Activated naive CD4-positive, alpha-beta T cell treated with anti-CD3 and anti-CD28 coated beads for 36 hours (primary cell): ENCODE measurements at regions not wholly inside any gene's neighbourhood (a gene's known extent, or its start where the extent isn't known, plus 50 kb on each side); places are given as distances from the start of the nearest gene placed in this dataset.

ENCODE experiments used
- CTCF ChIA-PET: fragments of 350-600 bp; sonication (Branson Sonifier 250); formaldehyde crosslinking; loops from one replicate; lab custom pipeline; 2021; ENCODE audit warnings: antibody characterized with exemption; lab: Charles Lee
- DNase-seq: peaks from one replicate; pipeline ENCODE4 v3.0.0-alpha.2; 2020
- H3K27ac Mint-ChIP-seq: one replicate; pipeline ENCODE4 v1.8.0; 2021; ENCODE audit warnings: mild to moderate bottlenecking, mixed read lengths
- H3K27me3 Mint-ChIP-seq: one replicate; pipeline ENCODE4 v1.8.0; 2021; ENCODE audit warnings: low read depth, mixed read lengths
- H3K36me3 Mint-ChIP-seq: one replicate; pipeline ENCODE4 v1.8.0; 2021; ENCODE audit warnings: low read depth, mixed read lengths
- H3K4me1 Mint-ChIP-seq: one replicate; pipeline ENCODE4 v1.8.0; 2021; ENCODE audit warnings: low read depth, mixed read lengths
- H3K4me3 Mint-ChIP-seq: one replicate; pipeline ENCODE4 v1.8.0; 2021; ENCODE audit warnings: mild to moderate bottlenecking, moderate library complexity, mixed read lengths
- H3K9me3 Mint-ChIP-seq: one replicate; pipeline ENCODE4 v1.8.0; 2021; ENCODE audit warnings: mixed read lengths
- intact Hi-C: fragments of 100-400 bp; cut with micrococcal nuclease; formaldehyde crosslinking; loops from one replicate; pipeline ENCODE4 v1.15.1; 2023

DNA sequence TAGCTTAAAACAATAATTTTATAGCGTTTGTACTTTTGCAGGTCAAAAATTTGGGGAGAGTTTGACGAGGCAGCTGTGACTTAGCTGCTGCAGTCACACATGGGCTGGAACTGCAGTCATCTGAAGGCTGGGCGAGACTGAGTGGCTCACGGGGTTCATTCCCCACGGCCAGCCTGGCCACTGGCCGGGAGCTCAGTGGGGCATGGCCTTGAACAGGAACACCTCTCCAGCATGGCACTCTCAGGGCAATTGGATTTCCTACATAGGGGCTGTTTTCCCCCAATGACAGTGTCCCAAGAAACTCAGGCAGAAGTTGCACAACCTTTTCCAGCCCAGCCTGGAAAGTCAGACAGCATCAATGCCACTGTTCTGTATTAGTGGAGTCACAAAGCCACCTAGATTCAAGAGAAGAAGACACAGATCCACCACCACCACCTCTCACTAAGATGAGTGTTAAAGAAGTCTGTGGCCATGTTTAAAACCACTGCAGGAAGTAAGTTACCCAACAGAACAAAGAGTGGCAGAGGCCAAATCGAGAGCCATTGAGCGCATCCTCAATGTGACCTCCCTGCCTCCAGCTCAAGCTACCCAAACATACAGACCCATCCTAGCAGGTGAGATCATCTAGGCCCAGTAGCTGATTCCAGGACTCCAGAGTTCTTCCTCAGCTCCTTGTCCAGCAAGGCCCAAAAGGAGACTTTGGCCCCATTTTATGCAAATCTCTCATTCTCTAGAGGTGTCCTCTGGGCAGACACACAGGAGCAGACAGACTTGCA lies 618.7 kb upstream of the CADM1 start:
- CTCF ChIA-PET = no interaction called here
- H3K36me3 Mint-ChIP-seq = no peaks in the 10 kb centered on the region
- H3K9me3 Mint-ChIP-seq = no peaks in the 10 kb centered on the region
- intact Hi-C loops = no loop called here
- no peaks in the 10 kb centered on the region for H3K4me1 Mint-ChIP-seq
- H3K27ac Mint-ChIP-seq = no peak overlapping the region
- DNase-seq = no peak
- no peak overlapping the region for H3K4me3 Mint-ChIP-seq
- no peaks in the 10 kb centered on the region for H3K27me3 Mint-ChIP-seq

DNA sequence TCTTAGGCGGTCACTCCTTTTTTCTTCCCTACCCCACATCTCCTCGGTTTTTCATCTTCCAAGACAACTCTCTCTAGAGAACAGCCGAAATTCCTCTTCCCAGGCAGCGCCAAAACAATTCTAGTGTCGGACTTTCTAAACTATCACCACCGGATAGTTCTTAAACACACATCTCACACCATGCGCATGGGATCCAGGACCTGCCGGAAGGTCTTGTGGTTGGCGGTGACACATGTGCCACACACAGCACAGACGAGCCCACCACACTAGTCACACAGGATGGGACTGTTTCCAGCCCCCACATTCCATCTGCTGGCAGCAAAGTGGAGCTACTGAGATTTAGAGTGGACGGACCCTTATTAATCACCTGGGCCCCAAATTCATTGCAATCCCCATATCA lies 614.9 kb upstream of the CADM1 start:
- Mint-ChIP-seq H3K27ac (no peak overlapping the region), H3K4me3 (no peak overlapping the region), H3K27me3 (no peaks in the 10 kb centered on the region), H3K9me3 (peaks cover under 1% of the 10 kb centered on the region), H3K4me1 (no peaks in the 10 kb centered on the region), H3K36me3 (no peaks in the 10 kb centered on the region)
- DNase-seq = no peak
- intact Hi-C loops = no loop called here
- CTCF ChIA-PET = no interaction called here

DNA sequence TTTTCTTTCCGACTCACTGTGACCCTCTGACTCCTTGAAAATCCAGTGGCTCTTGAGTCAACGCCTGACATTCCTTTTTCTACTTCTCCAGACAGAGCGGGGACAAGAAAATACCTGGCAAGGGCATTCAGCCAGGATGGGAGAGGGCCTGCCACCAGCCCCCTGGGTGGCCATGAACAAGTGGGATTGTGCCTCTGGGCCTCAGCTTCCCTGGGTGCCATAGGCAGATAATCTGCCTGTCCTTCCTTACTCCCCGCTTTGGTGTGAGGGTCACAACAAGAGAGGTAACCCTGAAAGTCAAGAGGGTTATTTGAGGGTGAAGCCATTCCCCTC lies 613.9 kb upstream of the CADM1 start:
- intact Hi-C loops = no loop called here
- Mint-ChIP-seq H3K4me3 (no peak overlapping the region), H3K4me1 (no peaks in the 10 kb centered on the region), H3K9me3 (peaks cover 3% of the 10 kb centered on the region), H3K27ac (no peak overlapping the region), H3K36me3 (no peaks in the 10 kb centered on the region), H3K27me3 (no peaks in the 10 kb centered on the region)
- CTCF ChIA-PET = no interaction called here
- no peak for DNase-seq

DNA sequence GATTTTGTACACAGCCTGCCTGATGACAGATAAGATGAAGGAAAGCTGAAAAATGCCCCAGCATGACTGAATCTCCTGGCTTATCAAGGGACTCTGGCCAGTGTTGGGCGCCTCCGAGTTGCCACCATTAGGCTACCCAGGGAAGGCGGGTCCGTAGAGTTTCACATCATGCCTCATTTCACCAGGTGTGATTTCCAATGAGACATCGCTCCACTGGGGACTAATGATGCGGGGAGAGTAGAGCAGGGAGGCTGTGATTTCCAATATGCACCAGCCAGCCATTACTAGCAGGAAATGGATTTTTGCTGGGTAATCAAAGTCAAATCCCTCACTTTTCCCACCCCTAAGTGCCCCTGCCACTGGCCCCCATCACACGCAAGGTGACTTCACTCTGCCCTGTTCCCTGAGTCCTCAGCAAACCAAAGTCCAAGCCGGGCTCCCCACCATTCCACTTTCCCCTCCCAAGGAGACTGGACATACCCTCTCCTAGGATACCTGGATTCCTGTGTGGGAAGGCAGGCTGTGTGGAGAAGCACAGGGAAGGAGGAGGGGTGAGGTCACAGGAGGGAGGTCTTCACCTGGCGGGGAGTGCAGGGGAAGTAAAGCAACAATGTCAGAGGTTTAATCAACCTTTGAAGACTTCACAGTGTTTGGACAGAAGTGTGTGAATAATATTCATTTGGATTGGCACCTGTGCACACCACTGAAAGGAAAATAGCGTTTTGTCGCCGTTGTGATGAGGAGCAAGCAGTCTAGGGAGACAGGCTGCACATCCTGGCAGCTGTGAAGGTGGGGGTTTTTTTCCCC lies 613.3 kb upstream of the CADM1 start:
- no peak overlapping the region for H3K27ac Mint-ChIP-seq
- intact Hi-C loops = no loop called here
- no peaks in the 10 kb centered on the region for H3K36me3 Mint-ChIP-seq
- CTCF ChIA-PET = no interaction called here
- no peaks in the 10 kb centered on the region for H3K27me3 Mint-ChIP-seq
- no peak for DNase-seq
- H3K4me3 Mint-ChIP-seq = no peak overlapping the region
- no peaks in the 10 kb centered on the region for H3K4me1 Mint-ChIP-seq
- peaks cover 3% of the 10 kb centered on the region for H3K9me3 Mint-ChIP-seq

DNA sequence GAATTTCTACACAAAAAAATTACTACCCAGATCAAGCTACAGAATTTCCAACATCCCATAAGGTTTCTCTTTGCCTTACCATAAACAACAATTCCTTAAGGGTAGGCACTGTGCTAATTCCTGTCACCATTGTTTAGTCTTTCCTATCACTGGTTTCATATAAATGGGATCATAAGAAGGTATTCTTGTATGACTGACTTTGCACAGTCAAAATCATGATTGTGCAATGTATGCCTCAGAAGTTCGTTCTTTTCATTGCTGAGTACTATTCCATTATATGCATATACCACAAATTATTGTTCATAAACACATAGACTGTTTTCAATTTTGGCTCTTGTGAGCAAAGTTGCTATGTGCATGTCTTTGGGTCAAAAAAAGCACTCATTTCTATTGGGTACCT lies 611.6 kb upstream of the CADM1 start:
- H3K36me3 Mint-ChIP-seq = no peaks in the 10 kb centered on the region
- no peaks in the 10 kb centered on the region for H3K27me3 Mint-ChIP-seq
- no peak overlapping the region for H3K27ac Mint-ChIP-seq
- H3K9me3 Mint-ChIP-seq = peaks cover 4% of the 10 kb centered on the region
- DNase-seq = no peak
- CTCF ChIA-PET = no interaction called here
- intact Hi-C loops = no loop called here
- H3K4me3 Mint-ChIP-seq = no peak overlapping the region
- H3K4me1 Mint-ChIP-seq = no peaks in the 10 kb centered on the region

DNA sequence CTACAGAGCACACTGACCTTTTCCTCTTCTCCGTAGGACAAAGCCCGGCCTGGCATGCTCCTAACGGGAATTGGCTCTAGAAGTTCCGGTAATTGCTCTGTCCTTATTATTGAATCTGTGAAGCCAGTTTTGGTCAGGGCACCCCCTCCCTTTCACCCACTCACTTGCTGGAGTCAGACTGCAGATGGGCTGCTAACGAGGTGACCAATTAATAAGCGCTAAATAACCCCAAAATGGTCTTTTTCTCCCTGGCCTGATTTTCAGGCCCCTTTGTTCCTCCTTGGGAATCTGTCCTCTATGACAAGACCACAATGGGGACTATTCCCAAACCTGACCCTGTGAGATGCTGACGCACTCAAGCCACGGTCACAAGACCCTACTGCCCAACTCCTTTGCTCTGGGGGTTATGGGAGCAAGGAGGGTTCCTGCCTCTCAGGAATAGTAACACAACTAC lies 610.0 kb upstream of the CADM1 start:
- Mint-ChIP-seq H3K9me3 (peaks cover 4% of the 10 kb centered on the region), H3K36me3 (no peaks in the 10 kb centered on the region), H3K27me3 (no peaks in the 10 kb centered on the region), H3K4me3 (no peak overlapping the region), H3K27ac (no peak overlapping the region), H3K4me1 (no peaks in the 10 kb centered on the region)
- CTCF ChIA-PET = no interaction called here
- no peak for DNase-seq
- intact Hi-C loops = no loop called here

DNA sequence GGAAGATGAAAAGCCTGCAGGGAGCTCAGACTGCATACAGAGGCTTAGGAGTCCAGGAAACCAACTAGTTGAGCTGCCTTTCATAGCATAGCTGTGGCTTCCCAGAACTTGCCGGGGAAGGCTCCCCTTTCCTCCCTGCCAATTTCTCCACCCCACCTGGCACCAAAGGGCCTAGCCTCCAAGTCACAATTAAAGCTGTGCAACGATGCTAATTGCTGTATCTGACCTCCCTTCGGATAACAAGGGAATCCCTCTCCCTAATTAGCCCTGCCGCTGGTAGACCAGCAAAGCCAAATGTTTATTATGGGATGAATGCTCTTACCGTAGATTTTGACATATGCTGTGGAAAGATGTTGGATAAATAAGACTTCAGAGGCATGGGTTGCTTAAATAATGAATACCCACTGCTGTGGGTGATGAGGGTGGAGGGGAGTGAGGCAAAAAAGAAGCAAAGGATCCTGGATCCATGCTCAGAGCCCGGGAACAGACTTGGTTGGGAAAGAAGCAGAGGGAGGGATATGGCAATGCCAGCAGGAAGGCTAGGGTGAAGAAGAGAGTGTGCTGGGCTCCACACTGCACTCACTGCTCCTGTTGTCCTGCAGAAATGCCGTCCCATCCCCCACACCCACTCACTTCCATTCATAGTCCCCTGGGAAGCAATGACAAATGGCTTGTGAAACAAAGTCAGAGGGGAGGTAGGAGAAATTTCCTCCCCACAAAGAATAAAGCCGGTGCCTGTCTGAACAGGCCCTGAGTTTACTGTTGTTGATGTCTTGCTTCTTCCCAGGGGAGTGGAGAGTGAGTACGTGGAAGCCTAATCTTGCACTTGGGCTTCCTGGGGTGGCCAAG lies 608.1 kb upstream of the CADM1 start:
- no peaks in the 10 kb centered on the region for H3K27me3 Mint-ChIP-seq
- H3K27ac Mint-ChIP-seq = no peak overlapping the region
- intact Hi-C loops = no loop called here
- DNase-seq = no peak
- H3K9me3 Mint-ChIP-seq = peaks cover 4% of the 10 kb centered on the region
- CTCF ChIA-PET = no interaction called here
- H3K4me1 Mint-ChIP-seq = no peaks in the 10 kb centered on the region
- H3K4me3 Mint-ChIP-seq = no peak overlapping the region
- H3K36me3 Mint-ChIP-seq = no peaks in the 10 kb centered on the region

DNA sequence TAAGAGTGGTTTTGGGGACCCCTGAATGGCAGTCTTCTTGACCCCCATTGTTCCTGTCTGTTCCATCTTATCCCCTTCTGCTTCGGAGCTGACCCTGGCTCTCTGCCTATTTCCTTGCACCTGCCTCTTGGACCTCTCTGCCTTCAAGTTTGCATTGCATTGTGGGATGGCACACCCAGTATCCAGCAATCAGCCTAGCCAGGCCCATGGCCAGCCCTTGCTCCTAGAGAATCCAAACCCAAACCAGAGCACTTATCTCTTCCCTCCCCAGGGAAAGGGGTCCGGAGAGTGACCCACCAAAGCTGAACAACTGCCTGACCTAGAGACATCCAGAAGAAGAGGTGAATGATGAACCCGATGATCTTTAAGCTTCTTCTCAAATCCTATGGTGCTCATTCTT lies 607.3 kb upstream of the CADM1 start:
- no peaks in the 10 kb centered on the region for H3K4me1 Mint-ChIP-seq
- H3K4me3 Mint-ChIP-seq = no peak overlapping the region
- H3K9me3 Mint-ChIP-seq = peaks cover 4% of the 10 kb centered on the region
- no peak overlapping the region for H3K27ac Mint-ChIP-seq
- intact Hi-C loops = no loop called here
- CTCF ChIA-PET = no interaction called here
- DNase-seq = no peak
- no peaks in the 10 kb centered on the region for H3K27me3 Mint-ChIP-seq
- H3K36me3 Mint-ChIP-seq = no peaks in the 10 kb centered on the region

DNA sequence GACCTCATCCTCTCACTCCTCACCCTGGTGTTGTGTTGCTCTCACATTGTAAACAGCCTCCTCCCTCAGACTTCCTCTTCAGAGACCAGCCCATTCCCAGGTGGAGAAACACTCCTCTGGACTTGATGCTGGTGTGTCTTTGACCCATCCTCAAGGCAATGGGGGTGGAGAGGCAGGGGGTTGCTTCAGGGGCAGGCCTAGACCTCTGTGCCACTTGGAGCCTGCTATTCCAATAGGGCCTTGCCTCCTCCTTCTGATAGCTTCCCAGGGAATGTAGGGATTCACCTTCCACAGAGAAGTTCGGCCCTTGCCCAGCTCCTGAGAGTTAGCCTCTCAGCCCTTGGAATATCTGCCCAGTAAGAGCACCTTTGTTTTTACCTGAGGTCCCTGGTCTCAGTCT lies 606.6 kb upstream of the CADM1 start:
- Mint-ChIP-seq H3K27ac (no peak overlapping the region), H3K4me1 (no peaks in the 10 kb centered on the region), H3K27me3 (no peaks in the 10 kb centered on the region), H3K4me3 (no peak overlapping the region), H3K9me3 (peaks cover 4% of the 10 kb centered on the region), H3K36me3 (no peaks in the 10 kb centered on the region)
- intact Hi-C loops = no loop called here
- CTCF ChIA-PET = no interaction called here
- DNase-seq = no peak

DNA sequence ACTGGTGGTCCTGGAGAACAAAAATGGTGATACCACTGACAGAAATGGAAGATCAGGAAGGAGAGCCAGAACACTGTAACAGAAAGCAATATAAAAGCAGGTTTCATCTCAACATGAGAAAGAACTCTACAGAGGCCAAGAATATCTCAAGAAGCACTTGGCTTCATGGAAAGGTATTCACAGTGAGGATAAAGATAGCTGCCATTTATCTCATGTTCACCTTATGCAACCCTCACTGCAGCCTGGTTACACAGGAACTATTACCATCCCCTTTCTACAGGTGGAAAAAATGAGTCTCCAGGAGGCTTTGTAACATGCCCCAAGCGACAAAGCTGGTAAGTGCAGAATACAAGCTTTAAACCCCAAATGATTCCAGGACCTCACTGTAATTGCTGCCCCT lies 606.1 kb upstream of the CADM1 start:
- Mint-ChIP-seq H3K4me1 (no peaks in the 10 kb centered on the region), H3K36me3 (no peaks in the 10 kb centered on the region), H3K27ac (no peak overlapping the region), H3K9me3 (peaks cover 4% of the 10 kb centered on the region), H3K27me3 (no peaks in the 10 kb centered on the region), H3K4me3 (no peak overlapping the region)
- CTCF ChIA-PET = no interaction called here
- DNase-seq = no peak
- intact Hi-C loops = no loop called here

DNA sequence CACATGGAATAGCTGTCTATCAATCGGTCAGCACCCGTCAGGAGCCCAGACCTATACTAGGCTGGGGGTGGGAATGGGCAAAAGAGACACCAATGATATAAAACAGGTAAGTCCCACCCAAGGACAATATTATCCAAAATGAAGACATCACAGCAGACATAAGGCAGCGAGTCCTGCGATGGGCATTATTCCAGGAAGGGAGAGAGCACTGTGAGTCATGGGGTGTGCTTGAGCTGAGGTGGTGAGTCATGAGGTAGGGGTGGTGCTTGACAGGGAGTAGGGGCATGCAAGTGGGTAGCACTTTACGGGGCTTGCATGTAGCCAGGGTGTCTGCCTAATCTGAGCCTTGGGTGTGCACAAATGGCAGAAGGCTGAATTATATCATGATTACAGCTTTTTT lies 605.0 kb upstream of the CADM1 start:
- intact Hi-C loops = no loop called here
- CTCF ChIA-PET = no interaction called here
- peaks cover 4% of the 10 kb centered on the region for H3K9me3 Mint-ChIP-seq

DNA sequence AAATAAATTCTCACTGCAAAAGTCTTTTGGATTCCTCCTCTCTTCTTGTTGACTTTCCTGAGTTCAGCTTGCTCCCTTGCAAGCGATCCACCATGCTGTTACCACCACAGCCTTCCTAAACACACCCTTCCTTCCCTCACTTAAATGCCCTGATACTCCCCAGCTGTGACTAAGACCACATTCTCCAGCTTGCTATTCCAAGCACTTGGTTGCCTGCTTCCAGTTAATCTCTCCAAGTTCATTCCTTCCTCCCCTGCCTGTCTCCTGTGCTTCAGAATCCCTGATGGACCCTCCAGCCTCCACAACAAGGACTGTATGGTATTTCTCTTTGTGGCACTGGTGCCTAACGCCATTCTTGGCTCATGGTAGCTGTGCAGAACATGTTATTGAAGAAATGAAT lies 603.9 kb upstream of the CADM1 start:
- H3K4me3 Mint-ChIP-seq = no peak overlapping the region
- DNase-seq = no peak
- intact Hi-C loops = no loop called here
- H3K4me1 Mint-ChIP-seq = no peaks in the 10 kb centered on the region
- no peaks in the 10 kb centered on the region for H3K36me3 Mint-ChIP-seq
- H3K9me3 Mint-ChIP-seq = peaks cover 1% of the 10 kb centered on the region
- CTCF ChIA-PET = no interaction called here
- H3K27me3 Mint-ChIP-seq = no peaks in the 10 kb centered on the region
- no peak overlapping the region for H3K27ac Mint-ChIP-seq

More for the DNA sequence above, 605.0 kb upstream of the CADM1 start:
- DNase-seq = no peak
- Mint-ChIP-seq H3K27me3 (no peaks in the 10 kb centered on the region), H3K4me3 (no peak overlapping the region), H3K27ac (no peak overlapping the region), H3K4me1 (no peaks in the 10 kb centered on the region), H3K36me3 (no peaks in the 10 kb centered on the region)
